Endothelial cell of umbilical vein (primary cell): ENCODE measurements at regions not wholly inside any gene's neighbourhood (a gene's known extent, or its start where the extent isn't known, plus 50 kb on each side); places are given as distances from the start of the nearest gene placed in this dataset.

Experiments used
- CTCF ChIP-seq, 2 donors: IDR thresholded peaks; 1 replicate in 1 of 2; 2 replicates in 1 of 2; pipeline ENCODE4 v1.5.1; 2011; ENCODE audit warnings: low read length in 2 of 2, mild to moderate bottlenecking in 2 of 2, moderate library complexity in 2 of 2, control low read depth in 1 of 2, inconsistent platforms in 1 of 2, low read depth in 1 of 2; ENCODE audit not compliant: insufficient read depth in 1 of 2; ENCODE audit errors: extremely low read depth in 1 of 2
- EZH2 ChIP-seq: IDR thresholded peaks from 2 replicates; pipeline ENCODE4 v1.6.1; 2012; ENCODE audit warnings: borderline replicate concordance, low read depth, mild to moderate bottlenecking, moderate library complexity, low read length, inconsistent platforms; ENCODE audit not compliant: severe bottlenecking
- TF ChIP-seq, protein P1 (sequence below): IDR thresholded peaks from 2 replicates; pipeline ENCODE4 v1.6.1; 2011; ENCODE audit not compliant: insufficient read depth, insufficient read length

GRCh38 chr15:69920221-69920620 lies 177.5 kb downstream of the TLE3 start:
- TF ChIP-seq EZH2, result no peak
- no peak for TF ChIP-seq CTCF (IDR thresholded peaks at IDR 0.05; ENCODE audit: extremely low read depth in 1 of 2, insufficient read depth in 1 of 2, low read depth in 1 of 2, low read length in 2 of 2)
- TF ChIP-seq, protein P1, sequence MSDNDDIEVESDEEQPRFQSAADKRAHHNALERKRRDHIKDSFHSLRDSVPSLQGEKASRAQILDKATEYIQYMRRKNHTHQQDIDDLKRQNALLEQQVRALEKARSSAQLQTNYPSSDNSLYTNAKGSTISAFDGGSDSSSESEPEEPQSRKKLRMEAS, result no peak
